ENCODE measurements at regions not wholly inside any gene's neighbourhood (a gene's known extent, or its start where the extent isn't known, plus 50 kb on each side); places are given as distances from the start of the nearest gene placed in this dataset.

DNA sequence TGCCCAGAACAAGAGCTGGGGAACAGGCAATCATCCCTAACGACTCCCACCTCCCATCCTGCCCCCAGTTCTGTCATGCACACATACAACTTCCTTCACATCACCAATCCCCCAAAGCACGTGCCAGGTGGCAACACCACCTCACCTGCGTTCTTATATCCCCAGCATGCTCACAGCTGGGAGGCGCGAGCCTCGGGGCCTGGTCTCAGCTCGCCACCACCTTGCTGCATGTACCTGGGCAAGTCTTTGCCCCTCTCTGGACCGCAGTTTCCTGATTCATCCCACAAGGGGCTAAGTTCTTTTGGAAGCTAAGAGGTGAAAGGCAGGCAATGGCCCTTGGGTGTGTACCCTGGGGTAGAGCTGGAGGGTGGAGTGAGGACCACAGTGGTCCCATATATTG, 119.2 kb upstream of the PJA1 start:
- TF ChIP-seq, protein P1, sequence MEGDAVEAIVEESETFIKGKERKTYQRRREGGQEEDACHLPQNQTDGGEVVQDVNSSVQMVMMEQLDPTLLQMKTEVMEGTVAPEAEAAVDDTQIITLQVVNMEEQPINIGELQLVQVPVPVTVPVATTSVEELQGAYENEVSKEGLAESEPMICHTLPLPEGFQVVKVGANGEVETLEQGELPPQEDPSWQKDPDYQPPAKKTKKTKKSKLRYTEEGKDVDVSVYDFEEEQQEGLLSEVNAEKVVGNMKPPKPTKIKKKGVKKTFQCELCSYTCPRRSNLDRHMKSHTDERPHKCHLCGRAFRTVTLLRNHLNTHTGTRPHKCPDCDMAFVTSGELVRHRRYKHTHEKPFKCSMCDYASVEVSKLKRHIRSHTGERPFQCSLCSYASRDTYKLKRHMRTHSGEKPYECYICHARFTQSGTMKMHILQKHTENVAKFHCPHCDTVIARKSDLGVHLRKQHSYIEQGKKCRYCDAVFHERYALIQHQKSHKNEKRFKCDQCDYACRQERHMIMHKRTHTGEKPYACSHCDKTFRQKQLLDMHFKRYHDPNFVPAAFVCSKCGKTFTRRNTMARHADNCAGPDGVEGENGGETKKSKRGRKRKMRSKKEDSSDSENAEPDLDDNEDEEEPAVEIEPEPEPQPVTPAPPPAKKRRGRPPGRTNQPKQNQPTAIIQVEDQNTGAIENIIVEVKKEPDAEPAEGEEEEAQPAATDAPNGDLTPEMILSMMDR (IDR thresholded peaks at IDR 0.05 in 8 of 11, conservative IDR thresholded peaks at IDR 0.05 in 3 of 11), result no peak
- TF ChIP-seq POLR2A (IDR thresholded peaks at IDR 0.05), result no peak
- TF ChIP-seq POLR2AphosphoS5 (IDR thresholded peaks at IDR 0.05), result no peak
